NCI-H510A (cell line): ENCODE measurements at regions not wholly inside any gene's neighbourhood (a gene's known extent, or its start where the extent isn't known, plus 50 kb on each side); places are given as distances from the start of the nearest gene placed in this dataset.

ENCODE experiments used
- DNase-seq: peaks from one replicate; lab custom pipeline; 2025; lab: John Stamatoyannopoulos, UW

- DNase-seq = no peak
These were observed 59.4 kb upstream of the GZMB start for GRCh38 chr14:24693353-24693737.

GRCh38 chr14:24692382-24693352 lies 58.7 kb upstream of the GZMB start:
- DNase-seq = no peak

DNA sequence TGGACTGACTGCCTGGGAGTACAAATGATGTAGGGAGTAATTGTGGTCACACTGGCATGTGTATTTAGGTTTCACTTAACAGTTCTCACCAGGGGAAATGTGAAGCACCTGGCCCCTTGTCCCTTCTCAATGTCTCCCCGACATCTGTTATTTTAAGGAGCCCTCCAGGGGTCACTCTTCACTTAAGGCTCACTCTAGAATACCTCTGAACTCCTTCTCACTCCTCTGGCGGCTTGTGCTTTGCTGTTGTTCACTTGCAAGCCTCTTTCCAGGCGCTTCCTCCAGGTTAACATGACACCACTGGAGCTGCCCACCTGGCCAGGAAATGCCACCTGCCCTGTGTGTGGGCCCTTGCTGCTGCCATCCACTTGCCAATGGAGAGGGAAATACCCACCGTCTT lies 56.5 kb upstream of the GZMB start:
- DNase-seq = no peak

DNA sequence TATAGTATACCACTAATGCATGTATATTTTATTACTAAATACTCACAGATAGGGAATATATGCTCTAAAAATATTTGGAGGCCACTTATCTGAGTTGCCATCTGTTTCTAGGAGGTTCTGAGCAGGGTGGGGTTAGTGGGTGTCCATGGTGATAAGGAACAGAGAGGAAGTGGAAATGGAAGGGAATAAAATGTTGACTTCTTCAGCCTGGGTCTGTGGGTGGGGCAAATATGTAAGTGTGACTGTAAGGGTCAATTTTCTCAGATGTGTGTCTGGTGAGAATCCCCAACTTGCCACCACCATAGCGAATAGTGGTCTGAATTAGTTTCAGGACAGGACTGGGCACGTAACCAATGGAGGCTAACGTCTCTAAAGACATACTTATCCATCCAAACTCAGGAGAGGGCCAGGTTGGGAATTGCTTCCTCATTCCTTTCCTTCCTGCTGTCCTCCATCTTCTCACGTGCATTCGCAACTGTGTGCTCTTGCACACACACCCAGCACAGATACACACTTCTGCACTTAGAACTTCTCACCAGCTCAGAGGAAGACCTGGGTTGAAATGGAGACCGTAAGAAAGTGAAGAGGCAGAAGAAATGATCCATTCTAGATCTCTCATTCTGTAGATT lies 54.2 kb upstream of the GZMB start:
- DNase-seq = no peak
